GM10266 (cell line): ENCODE measurements at regions not wholly inside any gene's neighbourhood (a gene's known extent, or its start where the extent isn't known, plus 50 kb on each side); places are given as distances from the start of the nearest gene placed in this dataset.

Experiments used
- DNase-seq: peaks from one replicate; pipeline ENCODE4 v3.0.0; 2012; ENCODE audit errors: extremely low spot score
- TF ChIP-seq, protein P1 (sequence below): IDR thresholded peaks from 2 replicates; pipeline ENCODE4 v1.5.1; 2012; ENCODE audit warnings: mild to moderate bottlenecking, low read depth; ENCODE audit not compliant: control insufficient read depth, insufficient read depth; ENCODE audit errors: missing control alignments

DNA sequence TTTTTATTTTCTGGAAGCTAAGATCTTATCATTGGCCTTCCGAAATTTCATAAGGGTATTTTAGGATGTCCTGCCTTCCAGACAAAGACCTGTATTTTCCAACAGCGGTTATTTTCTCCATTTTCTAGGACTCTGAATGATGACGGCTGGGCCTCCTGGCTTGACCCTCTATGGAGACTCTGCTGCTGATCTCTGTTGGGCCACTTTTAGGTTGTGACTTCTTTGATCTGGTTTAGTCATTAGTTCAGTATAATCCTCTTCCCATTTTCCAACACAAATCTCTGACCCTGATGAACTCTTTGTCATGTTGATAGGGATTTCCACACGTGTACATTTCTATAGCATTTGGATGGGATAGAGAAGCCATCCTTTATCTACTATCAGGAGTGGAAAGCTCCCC lies 93.7 kb downstream of the HS1BP3 start:
- DNase-seq: no peak
- TF ChIP-seq, protein P1, sequence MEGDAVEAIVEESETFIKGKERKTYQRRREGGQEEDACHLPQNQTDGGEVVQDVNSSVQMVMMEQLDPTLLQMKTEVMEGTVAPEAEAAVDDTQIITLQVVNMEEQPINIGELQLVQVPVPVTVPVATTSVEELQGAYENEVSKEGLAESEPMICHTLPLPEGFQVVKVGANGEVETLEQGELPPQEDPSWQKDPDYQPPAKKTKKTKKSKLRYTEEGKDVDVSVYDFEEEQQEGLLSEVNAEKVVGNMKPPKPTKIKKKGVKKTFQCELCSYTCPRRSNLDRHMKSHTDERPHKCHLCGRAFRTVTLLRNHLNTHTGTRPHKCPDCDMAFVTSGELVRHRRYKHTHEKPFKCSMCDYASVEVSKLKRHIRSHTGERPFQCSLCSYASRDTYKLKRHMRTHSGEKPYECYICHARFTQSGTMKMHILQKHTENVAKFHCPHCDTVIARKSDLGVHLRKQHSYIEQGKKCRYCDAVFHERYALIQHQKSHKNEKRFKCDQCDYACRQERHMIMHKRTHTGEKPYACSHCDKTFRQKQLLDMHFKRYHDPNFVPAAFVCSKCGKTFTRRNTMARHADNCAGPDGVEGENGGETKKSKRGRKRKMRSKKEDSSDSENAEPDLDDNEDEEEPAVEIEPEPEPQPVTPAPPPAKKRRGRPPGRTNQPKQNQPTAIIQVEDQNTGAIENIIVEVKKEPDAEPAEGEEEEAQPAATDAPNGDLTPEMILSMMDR: no peak

- DNase-seq: no peak
- TF ChIP-seq, protein P1: no peak
These were observed 93.3 kb downstream of the HS1BP3 start for GRCh38 chr2:20557635-20558034.

DNA sequence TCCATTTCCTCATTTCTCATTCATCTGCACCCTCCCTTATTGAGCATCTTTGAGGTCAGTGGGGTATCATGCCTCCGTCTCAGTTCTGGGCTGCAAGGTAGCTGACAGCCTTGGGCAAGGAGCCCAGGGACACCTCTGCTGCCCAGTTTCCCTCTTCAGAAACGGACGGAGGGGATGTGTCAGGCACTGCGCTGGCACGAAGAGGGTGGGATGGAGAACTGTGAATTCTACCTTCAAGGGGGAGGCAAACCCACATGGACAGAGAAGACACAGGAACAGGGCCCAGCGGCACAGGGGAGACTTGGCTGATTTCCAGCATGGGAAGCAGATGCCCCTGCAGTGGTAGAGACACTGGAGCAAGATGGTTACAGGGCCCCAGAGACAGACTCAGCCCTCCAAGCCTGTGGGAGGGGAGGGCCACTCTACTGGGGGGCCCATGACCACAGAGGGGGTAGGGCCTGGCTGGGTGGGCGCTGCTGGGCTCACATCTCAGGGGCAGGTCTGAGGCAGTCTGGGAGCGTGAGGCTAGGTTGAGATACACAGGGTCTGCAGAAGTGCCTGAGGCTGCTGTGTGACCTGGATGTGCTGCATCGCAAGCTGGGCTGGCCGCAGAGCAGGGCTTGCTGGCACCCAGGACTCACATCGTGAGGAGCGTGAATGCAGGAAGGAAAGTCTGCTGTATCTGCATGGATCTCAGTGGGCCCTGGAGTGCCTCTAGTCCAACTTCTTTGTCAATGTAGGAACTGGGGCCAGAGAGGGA lies 92.3 kb downstream of the HS1BP3 start:
- no peak for DNase-seq
- TF ChIP-seq, protein P1: no peak

DNA sequence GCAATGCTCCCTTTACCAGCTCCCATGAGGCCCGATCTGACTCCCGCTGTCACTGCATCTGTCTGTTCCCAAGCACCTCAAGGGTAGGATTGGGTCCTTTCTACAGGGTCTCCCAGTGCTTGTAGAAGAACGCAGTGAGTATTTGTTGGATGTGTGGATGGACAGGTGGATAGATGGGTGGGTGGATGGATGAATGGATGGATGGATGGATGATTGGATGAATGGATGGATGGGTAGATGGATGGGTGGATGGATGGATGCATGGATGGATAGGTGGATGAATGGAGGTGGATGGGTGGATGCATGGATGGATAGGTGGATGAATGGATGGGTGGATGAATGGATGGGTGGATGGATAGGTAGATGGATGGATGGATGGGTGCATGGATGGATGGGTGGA lies 91.6 kb downstream of the HS1BP3 start:
- DNase-seq: no peak

GRCh38 chr2:20560011-20560410 lies 90.9 kb downstream of the HS1BP3 start:
- no peak for DNase-seq
- TF ChIP-seq, protein P1: no peak

More for the DNA sequence above, 91.6 kb downstream of the HS1BP3 start:
- TF ChIP-seq, protein P1: no peak

DNA sequence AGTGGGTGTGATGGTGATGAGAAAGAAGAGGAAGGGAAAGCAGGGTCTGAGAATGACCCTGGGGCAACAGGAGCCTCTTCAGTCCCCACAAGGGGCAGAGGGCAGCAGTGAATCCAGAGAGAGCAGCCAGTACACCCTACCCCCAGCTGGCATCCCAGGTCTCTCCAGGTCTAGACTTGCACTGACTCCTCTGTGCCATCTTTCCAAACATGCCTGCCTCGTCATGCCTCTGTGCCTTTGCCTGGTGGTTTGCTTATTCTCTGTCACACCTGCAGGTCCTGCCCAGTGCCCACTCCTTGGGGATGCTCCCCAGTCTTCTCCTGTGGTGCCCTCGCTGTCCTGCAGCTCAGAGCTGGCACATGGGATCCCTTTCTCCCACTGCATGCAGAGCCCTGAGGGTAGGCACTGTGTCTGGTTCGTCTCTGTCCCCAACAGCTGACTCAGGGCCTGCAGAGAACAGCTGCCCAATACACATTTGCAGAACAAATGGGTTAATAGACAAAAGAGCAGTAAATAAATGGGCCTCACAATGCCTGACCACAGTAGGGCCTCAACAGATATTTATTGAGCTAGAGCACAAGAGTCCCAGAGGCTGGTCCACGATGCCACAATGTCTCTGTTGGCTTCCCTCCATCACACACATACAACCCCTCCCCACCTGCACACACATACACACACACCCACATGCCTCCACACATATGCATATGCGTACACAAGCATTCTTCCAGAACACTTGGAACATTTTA lies 89.8 kb downstream of the HS1BP3 start:
- TF ChIP-seq, protein P1: no peak
- no peak for DNase-seq
